ENCODE measurements at regions not wholly inside any gene's neighbourhood (a gene's known extent, or its start where the extent isn't known, plus 50 kb on each side); places are given as distances from the start of the nearest gene placed in this dataset.

- Histone ChIP-seq H3K9me3 (replicated peaks; ENCODE audit: insufficient read depth, low read length) (no peaks in the 10 kb centered on the region), H3K36me3 (replicated peaks; ENCODE audit: insufficient read depth, low read length) (no peaks in the 10 kb centered on the region), H3K4me1 (ENCODE audit: low read length) (peaks cover 4% of the 10 kb centered on the region; the same call in 1 of the 2 replicates), H3K4me3 (ENCODE audit: low read length) (no peak overlapping the region), H4K20me1 (ENCODE audit: insufficient read depth, low read length) (no peaks in the 10 kb centered on the region), H3K9me2 (replicated peaks; ENCODE audit: insufficient read depth, low read length) (no peaks in the 10 kb centered on the region), H2AFZ (ENCODE audit: low read length) (no peak overlapping the region), H3K9ac (ENCODE audit: low read length) (no peak overlapping the region), H3K27me3 (replicated peaks; ENCODE audit: insufficient read depth, low read length) (peaks cover 12% of the 10 kb centered on the region), H3K79me2 (ENCODE audit: low read length) (no peaks in the 10 kb centered on the region), H3K27ac (ENCODE audit: low read length) (no peak overlapping the region), H3F3A (ENCODE audit: insufficient read depth, low read length) (no peaks in the 10 kb centered on the region), H3K4me2 (ENCODE audit: low read depth, low read length) (no peak overlapping the region)
- no peak for DNase-seq
- TF ChIP-seq EZH2 (optimal IDR thresholded peaks at IDR 0.05; ENCODE audit: low read depth, low read length) (no peak), EZH2phosphoT487 (IDR thresholded peaks at IDR 0.05; ENCODE audit: low read length) (no peak), CTCF (IDR thresholded peaks at IDR 0.05; ENCODE audit: low read length) (no peak)
Observed at GRCh38 chr2:240235149-240235803, 94.8 kb upstream of the OTOS start.

GRCh38 chr2:240235811-240236210, 95.4 kb upstream of the OTOS start:
- no peak overlapping the region for H3K9ac ChIP-seq (ENCODE audit: low read length)
- H3K36me3 ChIP-seq (replicated peaks; ENCODE audit: insufficient read depth, low read length): no peaks in the 10 kb centered on the region
- H3K79me2 ChIP-seq (ENCODE audit: low read length): no peaks in the 10 kb centered on the region
- peaks cover 4% of the 10 kb centered on the region; the same call in 1 of the 2 replicates for H3K4me1 ChIP-seq (ENCODE audit: low read length)
- no peak for TF ChIP-seq EZH2phosphoT487 (IDR thresholded peaks at IDR 0.05; ENCODE audit: low read length)
- TF ChIP-seq EZH2 (optimal IDR thresholded peaks at IDR 0.05; ENCODE audit: low read depth, low read length): no peak
- no peak for TF ChIP-seq CTCF (IDR thresholded peaks at IDR 0.05; ENCODE audit: low read length)
- H3K9me2 ChIP-seq (replicated peaks; ENCODE audit: insufficient read depth, low read length): no peaks in the 10 kb centered on the region
- no peak overlapping the region for H3K4me3 ChIP-seq (ENCODE audit: low read length)
- H3K9me3 ChIP-seq (replicated peaks; ENCODE audit: insufficient read depth, low read length): no peaks in the 10 kb centered on the region
- no peak overlapping the region for H2AFZ ChIP-seq (ENCODE audit: low read length)
- H4K20me1 ChIP-seq (ENCODE audit: insufficient read depth, low read length): no peaks in the 10 kb centered on the region
- H3F3A ChIP-seq (ENCODE audit: insufficient read depth, low read length): no peaks in the 10 kb centered on the region
- peaks cover 12% of the 10 kb centered on the region for H3K27me3 ChIP-seq (replicated peaks; ENCODE audit: insufficient read depth, low read length)
- DNase-seq: no peak
- H3K4me2 ChIP-seq (ENCODE audit: low read depth, low read length): no peak overlapping the region
- H3K27ac ChIP-seq (ENCODE audit: low read length): no peak overlapping the region

GRCh38 chr2:240236217-240237111, 96.0 kb upstream of the OTOS start:
- no peaks in the 10 kb centered on the region for H4K20me1 ChIP-seq (ENCODE audit: insufficient read depth, low read length)
- no peaks in the 10 kb centered on the region for H3F3A ChIP-seq (ENCODE audit: insufficient read depth, low read length)
- no peak for TF ChIP-seq CTCF (IDR thresholded peaks at IDR 0.05; ENCODE audit: low read length)
- no peak for TF ChIP-seq EZH2phosphoT487 (IDR thresholded peaks at IDR 0.05; ENCODE audit: low read length)
- no peak for TF ChIP-seq EZH2 (optimal IDR thresholded peaks at IDR 0.05; ENCODE audit: low read depth, low read length)
- no peak overlapping the region; the same call in 1 of the 2 replicates for H3K4me2 ChIP-seq (ENCODE audit: low read depth, low read length)
- H3K79me2 ChIP-seq (ENCODE audit: low read length): no peaks in the 10 kb centered on the region
- no peaks in the 10 kb centered on the region for H3K36me3 ChIP-seq (replicated peaks; ENCODE audit: insufficient read depth, low read length)
- no peaks in the 10 kb centered on the region for H3K9me2 ChIP-seq (replicated peaks; ENCODE audit: insufficient read depth, low read length)
- H3K9me3 ChIP-seq (replicated peaks; ENCODE audit: insufficient read depth, low read length): no peaks in the 10 kb centered on the region
- H3K9ac ChIP-seq (ENCODE audit: low read length): no peak overlapping the region
- H2AFZ ChIP-seq (ENCODE audit: low read length): no peak overlapping the region
- no peak overlapping the region for H3K27ac ChIP-seq (ENCODE audit: low read length)
- peak; percentile 33 for DNase-seq
- H3K27me3 ChIP-seq (replicated peaks; ENCODE audit: insufficient read depth, low read length): peaks cover 15% of the 10 kb centered on the region
- no peak overlapping the region for H3K4me3 ChIP-seq (ENCODE audit: low read length)
- H3K4me1 ChIP-seq (ENCODE audit: low read length): peaks cover 4% of the 10 kb centered on the region; the same call in 1 of the 2 replicates
